ENCODE measurements at regions not wholly inside any gene's neighbourhood (a gene's known extent, or its start where the extent isn't known, plus 50 kb on each side); places are given as distances from the start of the nearest gene placed in this dataset.

DNA sequence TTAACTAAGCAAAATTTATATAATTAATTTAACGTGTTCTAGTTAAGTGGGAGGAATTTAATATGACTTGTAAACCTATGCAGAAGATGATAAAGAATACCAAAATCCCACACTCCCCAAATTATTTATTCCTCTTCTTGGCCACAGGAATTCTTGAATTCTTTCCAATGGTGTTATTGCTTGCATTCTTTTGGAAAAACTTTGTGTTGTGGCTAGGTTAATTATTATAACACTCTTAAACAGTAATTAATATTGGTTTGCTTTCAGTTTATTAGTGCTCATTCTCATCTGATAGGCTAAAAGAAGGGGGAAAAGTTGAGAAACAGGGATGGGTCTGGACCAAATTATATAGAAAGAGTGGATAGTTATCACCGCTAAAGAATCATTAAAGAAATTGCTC, 141.5 kb upstream of the PABPC4L start:
- TF ChIP-seq EZH2phosphoT487 (IDR thresholded peaks at IDR 0.05; ENCODE audit: insufficient read depth, low read depth): no peak
- TF ChIP-seq EZH2 (IDR thresholded peaks at IDR 0.05; ENCODE audit: insufficient read depth, poor library complexity, severe bottlenecking): no peak

Measured in GM23248 (cell line).